ENCODE measurements at regions not wholly inside any gene's neighbourhood (a gene's known extent, or its start where the extent isn't known, plus 50 kb on each side); places are given as distances from the start of the nearest gene placed in this dataset.

GRCh38 chr2:145260674-145261073 is 740.8 kb upstream of the ZEB2 start (continued):
- TF ChIP-seq TCF4 (CRISPR knock-in tag; IDR thresholded peaks at IDR 0.05; ENCODE audit: borderline replicate concordance) = no peak
- TF ChIP-seq RARB (CRISPR knock-in tag; IDR thresholded peaks at IDR 0.05) = no peak
- TF ChIP-seq ISL1 (CRISPR knock-in tag; IDR thresholded peaks at IDR 0.05) = no peak
- TF ChIP-seq, protein P1, sequence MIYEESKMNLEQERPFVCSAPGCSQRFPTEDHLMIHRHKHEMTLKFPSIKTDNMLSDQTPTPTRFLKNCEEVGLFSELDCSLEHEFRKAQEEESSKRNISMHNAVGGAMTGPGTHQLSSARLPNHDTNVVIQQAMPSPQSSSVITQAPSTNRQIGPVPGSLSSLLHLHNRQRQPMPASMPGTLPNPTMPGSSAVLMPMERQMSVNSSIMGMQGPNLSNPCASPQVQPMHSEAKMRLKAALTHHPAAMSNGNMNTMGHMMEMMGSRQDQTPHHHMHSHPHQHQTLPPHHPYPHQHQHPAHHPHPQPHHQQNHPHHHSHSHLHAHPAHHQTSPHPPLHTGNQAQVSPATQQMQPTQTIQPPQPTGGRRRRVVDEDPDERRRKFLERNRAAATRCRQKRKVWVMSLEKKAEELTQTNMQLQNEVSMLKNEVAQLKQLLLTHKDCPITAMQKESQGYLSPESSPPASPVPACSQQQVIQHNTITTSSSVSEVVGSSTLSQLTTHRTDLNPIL (CRISPR knock-in tag; IDR thresholded peaks at IDR 0.05; ENCODE audit: low read depth) = no peak
- no peak for TF ChIP-seq OSR1 (CRISPR knock-in tag; IDR thresholded peaks at IDR 0.05)
- no peak for TF ChIP-seq SNAI2 (CRISPR knock-in tag; IDR thresholded peaks at IDR 0.05)
- no peak for TF ChIP-seq ESRRG (CRISPR knock-in tag; IDR thresholded peaks at IDR 0.05)
- no peak for TF ChIP-seq BACH2 (CRISPR knock-in tag; IDR thresholded peaks at IDR 0.05; ENCODE audit: borderline replicate concordance)
- no peak for TF ChIP-seq CSDC2 (CRISPR knock-in tag; IDR thresholded peaks at IDR 0.05)

GRCh38 chr2:145260081-145260480 is 740.2 kb upstream of the ZEB2 start:
- no peak for TF ChIP-seq CSDC2 (CRISPR knock-in tag; IDR thresholded peaks at IDR 0.05)
- TF ChIP-seq ZC3H10 (CRISPR knock-in tag; IDR thresholded peaks at IDR 0.05) = no peak
- ATAC-seq = no peak

DNA sequence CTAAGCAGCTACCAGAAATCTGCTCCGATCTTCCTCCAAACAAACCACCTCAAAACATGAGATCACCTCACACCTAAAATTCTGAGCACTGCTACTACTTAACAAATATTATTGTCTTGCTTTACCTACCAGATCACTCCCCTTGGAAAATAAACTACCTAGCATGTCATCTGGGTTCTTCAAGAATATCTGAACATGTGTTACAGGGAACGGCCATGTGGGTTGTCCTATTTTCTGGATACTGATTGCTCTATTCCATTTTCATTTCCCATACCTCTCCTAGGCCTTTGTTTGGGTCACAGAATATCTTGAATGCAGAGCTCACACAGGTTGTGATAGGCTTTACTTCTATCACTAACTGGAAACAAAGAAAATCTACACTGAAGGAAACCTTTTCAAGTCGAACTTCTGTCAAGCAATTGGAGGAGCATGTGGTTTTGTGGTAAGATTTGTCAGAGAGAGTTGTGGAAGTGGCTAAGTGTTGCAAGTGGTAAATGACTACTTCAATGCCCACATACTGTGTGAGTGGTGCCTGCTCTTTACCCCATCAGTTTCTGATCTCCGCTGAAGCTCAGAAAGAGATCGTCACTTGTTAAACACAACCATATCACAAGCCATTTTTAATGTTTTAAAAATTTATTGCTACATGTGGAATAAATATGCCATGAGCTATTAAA is 739.1 kb upstream of the ZEB2 start:
- ATAC-seq = no peak
- TF ChIP-seq RARB (CRISPR knock-in tag; IDR thresholded peaks at IDR 0.05) = no peak
- TF ChIP-seq ZNF8 (CRISPR knock-in tag; IDR thresholded peaks at IDR 0.05) = no peak
- no peak for TF ChIP-seq ESRRG (CRISPR knock-in tag; IDR thresholded peaks at IDR 0.05)
- no peak for TF ChIP-seq GLIS3 (CRISPR knock-in tag; IDR thresholded peaks at IDR 0.05)
- no peak for TF ChIP-seq ARNTL (CRISPR knock-in tag; IDR thresholded peaks at IDR 0.05; ENCODE audit: borderline replicate concordance, low read depth)
- TF ChIP-seq BACH2 (CRISPR knock-in tag; IDR thresholded peaks at IDR 0.05; ENCODE audit: borderline replicate concordance) = no peak
- TF ChIP-seq TCF4 (CRISPR knock-in tag; IDR thresholded peaks at IDR 0.05; ENCODE audit: borderline replicate concordance) = no peak
- no peak for TF ChIP-seq SNAI2 (CRISPR knock-in tag; IDR thresholded peaks at IDR 0.05)
- no peak for TF ChIP-seq ISL1 (CRISPR knock-in tag; IDR thresholded peaks at IDR 0.05)

DNA sequence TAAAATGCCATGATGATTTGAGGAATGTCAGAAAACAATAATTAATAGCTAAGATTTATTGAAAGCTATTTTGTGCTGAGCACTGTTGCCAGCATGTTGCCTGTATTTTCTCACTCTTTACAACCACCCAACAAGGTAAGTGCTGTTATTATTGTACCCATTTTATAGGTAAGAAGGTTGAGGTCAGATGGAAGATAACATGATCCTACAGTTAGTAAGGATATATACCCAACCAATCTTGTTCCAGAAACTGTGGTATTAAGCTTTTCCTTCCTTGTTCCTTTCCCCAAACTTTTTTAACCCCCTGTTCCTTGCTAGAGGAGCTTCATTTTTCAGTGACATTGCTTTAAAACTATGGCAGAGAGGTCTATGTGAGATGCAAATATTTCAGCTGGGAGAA is 738.0 kb upstream of the ZEB2 start:
- TF ChIP-seq, protein P2, sequence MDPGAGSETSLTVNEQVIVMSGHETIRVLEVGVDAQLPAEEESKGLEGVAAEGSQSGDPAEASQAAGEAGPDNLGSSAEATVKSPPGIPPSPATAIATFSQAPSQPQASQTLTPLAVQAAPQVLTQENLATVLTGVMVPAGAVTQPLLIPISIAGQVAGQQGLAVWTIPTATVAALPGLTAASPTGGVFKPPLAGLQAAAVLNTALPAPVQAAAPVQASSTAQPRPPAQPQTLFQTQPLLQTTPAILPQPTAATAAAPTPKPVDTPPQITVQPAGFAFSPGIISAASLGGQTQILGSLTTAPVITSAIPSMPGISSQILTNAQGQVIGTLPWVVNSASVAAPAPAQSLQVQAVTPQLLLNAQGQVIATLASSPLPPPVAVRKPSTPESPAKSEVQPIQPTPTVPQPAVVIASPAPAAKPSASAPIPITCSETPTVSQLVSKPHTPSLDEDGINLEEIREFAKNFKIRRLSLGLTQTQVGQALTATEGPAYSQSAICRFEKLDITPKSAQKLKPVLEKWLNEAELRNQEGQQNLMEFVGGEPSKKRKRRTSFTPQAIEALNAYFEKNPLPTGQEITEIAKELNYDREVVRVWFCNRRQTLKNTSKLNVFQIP (CRISPR knock-in tag; IDR thresholded peaks at IDR 0.05; ENCODE audit: borderline replicate concordance, low read depth) = no peak
- TF ChIP-seq RARB (CRISPR knock-in tag; IDR thresholded peaks at IDR 0.05) (no peak), BACH2 (CRISPR knock-in tag; IDR thresholded peaks at IDR 0.05; ENCODE audit: borderline replicate concordance) (no peak), CSDC2 (CRISPR knock-in tag; IDR thresholded peaks at IDR 0.05) (no peak), SNAI2 (CRISPR knock-in tag; IDR thresholded peaks at IDR 0.05) (no peak)
- no peak for ATAC-seq

GRCh38 chr2:145256551-145256950 is 736.6 kb upstream of the ZEB2 start:
- TF ChIP-seq OSR1 (CRISPR knock-in tag; IDR thresholded peaks at IDR 0.05) = no peak
- TF ChIP-seq ESRRG (CRISPR knock-in tag; IDR thresholded peaks at IDR 0.05) = no peak
- no peak for TF ChIP-seq SNAI2 (CRISPR knock-in tag; IDR thresholded peaks at IDR 0.05)
- TF ChIP-seq GLIS3 (CRISPR knock-in tag; IDR thresholded peaks at IDR 0.05) = no peak
- no peak for ATAC-seq

DNA sequence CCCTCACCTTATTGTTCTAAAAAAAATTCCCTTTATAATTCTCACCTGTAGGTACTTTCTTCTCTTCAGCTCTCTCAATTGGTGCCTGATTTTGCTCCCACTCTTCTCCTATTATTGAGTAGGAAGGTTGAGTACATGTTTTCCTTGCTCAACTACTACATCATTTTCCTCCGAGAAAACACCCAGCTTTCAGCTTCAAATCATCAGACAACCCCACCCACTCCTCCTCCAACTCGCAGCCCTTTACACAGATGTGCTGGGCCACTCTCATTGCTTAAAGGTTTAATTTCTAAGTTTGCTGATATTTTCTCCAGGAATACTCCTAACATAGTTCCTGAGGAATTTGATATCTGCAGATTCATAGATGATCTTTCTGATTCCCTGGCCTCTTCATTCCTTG is 734.4 kb upstream of the ZEB2 start:
- ATAC-seq = no peak
- TF ChIP-seq TOX (CRISPR knock-in tag; IDR thresholded peaks at IDR 0.05; ENCODE audit: borderline replicate concordance) (no peak), ZFP30 (CRISPR knock-in tag; IDR thresholded peaks at IDR 0.05) (no peak), ISL1 (CRISPR knock-in tag; IDR thresholded peaks at IDR 0.05) (no peak)
- TF ChIP-seq, protein P2 (CRISPR knock-in tag; IDR thresholded peaks at IDR 0.05; ENCODE audit: borderline replicate concordance, low read depth) = no peak

GRCh38 chr2:145253492-145253891 is 733.6 kb upstream of the ZEB2 start:
- TF ChIP-seq CSDC2 (CRISPR knock-in tag; IDR thresholded peaks at IDR 0.05) = no peak
- no peak for TF ChIP-seq PPARA (CRISPR knock-in tag; IDR thresholded peaks at IDR 0.05; ENCODE audit: borderline replicate concordance)
- TF ChIP-seq ZNF565 (CRISPR knock-in tag; conservative IDR thresholded peaks at IDR 0.05; ENCODE audit: low read depth) = no peak
- TF ChIP-seq ZNF8 (CRISPR knock-in tag; IDR thresholded peaks at IDR 0.05) = no peak
- no peak for TF ChIP-seq ARNTL (CRISPR knock-in tag; IDR thresholded peaks at IDR 0.05; ENCODE audit: borderline replicate concordance, low read depth)
- no peak for TF ChIP-seq RARB (CRISPR knock-in tag; IDR thresholded peaks at IDR 0.05)
- TF ChIP-seq GLIS3 (CRISPR knock-in tag; IDR thresholded peaks at IDR 0.05) = no peak
- TF ChIP-seq TCF4 (CRISPR knock-in tag; IDR thresholded peaks at IDR 0.05; ENCODE audit: borderline replicate concordance) = no peak
- no peak for ATAC-seq
